Fibroblast of skin of right biceps (primary cell): ENCODE measurements at regions not wholly inside any gene's neighbourhood (a gene's known extent, or its start where the extent isn't known, plus 50 kb on each side); places are given as distances from the start of the nearest gene placed in this dataset.

Experiments used
- DNase-seq: peaks from one replicate; pipeline ENCODE4 v3.0.0-alpha.2; 2013

- no peak for DNase-seq
Measured at GRCh38 chr15:38864122-38864521, 299.5 kb upstream of the RASGRP1 start.

GRCh38 chr15:38864827-38865581 lies 300.4 kb upstream of the RASGRP1 start:
- DNase-seq = peak; percentile 99

- DNase-seq = peak; percentile 76
Measured at GRCh38 chr15:38867556-38867955, 302.9 kb upstream of the RASGRP1 start.

GRCh38 chr15:38868326-38869114 lies 303.9 kb upstream of the RASGRP1 start:
- DNase-seq = peak; percentile 93

GRCh38 chr15:38871638-38872037 lies 307.0 kb upstream of the RASGRP1 start:
- DNase-seq = no peak

- DNase-seq = no peak
Measured at GRCh38 chr15:38872732-38873131, 308.1 kb upstream of the RASGRP1 start.

GRCh38 chr15:38873158-38873557 lies 308.5 kb upstream of the RASGRP1 start:
- no peak for DNase-seq

- no peak for DNase-seq
Measured at GRCh38 chr15:38874464-38874863, 309.9 kb upstream of the RASGRP1 start.

- no peak for DNase-seq
Measured at GRCh38 chr15:38876211-38876610, 311.6 kb upstream of the RASGRP1 start.

GRCh38 chr15:38876621-38877020 lies 312.0 kb upstream of the RASGRP1 start:
- no peak for DNase-seq

GRCh38 chr15:38877471-38877870 lies 312.9 kb upstream of the RASGRP1 start:
- no peak for DNase-seq

- DNase-seq = no peak
Measured at GRCh38 chr15:38878026-38878425, 313.4 kb upstream of the RASGRP1 start.

- no peak for DNase-seq
Measured at GRCh38 chr15:38878926-38879325, 314.3 kb upstream of the RASGRP1 start.

GRCh38 chr15:38879909-38880471 lies 315.4 kb upstream of the RASGRP1 start:
- DNase-seq = peak; percentile 51

- no peak for DNase-seq
Measured at GRCh38 chr15:38882221-38882620, 317.6 kb upstream of the RASGRP1 start.

- DNase-seq = peak; percentile 90
Measured at GRCh38 chr15:38883987-38884386, 319.4 kb upstream of the RASGRP1 start.

GRCh38 chr15:38885001-38885400 lies 320.4 kb upstream of the RASGRP1 start:
- DNase-seq = peak; percentile 76

GRCh38 chr15:38885471-38885952 lies 320.9 kb upstream of the RASGRP1 start:
- DNase-seq = no peak

- peak; percentile 94 for DNase-seq
Measured at GRCh38 chr15:38886315-38887163, 321.9 kb upstream of the RASGRP1 start.

GRCh38 chr15:38888701-38889221 lies 324.1 kb upstream of the RASGRP1 start:
- DNase-seq = no peak

- DNase-seq = no peak
Measured at GRCh38 chr15:38890194-38890593, 325.6 kb upstream of the RASGRP1 start.

GRCh38 chr15:38893925-38894242 lies 329.3 kb upstream of the RASGRP1 start:
- no peak for DNase-seq
